ENCODE measurements at regions not wholly inside any gene's neighbourhood (a gene's known extent, or its start where the extent isn't known, plus 50 kb on each side); places are given as distances from the start of the nearest gene placed in this dataset.

GRCh38 chr2:155839991-155840390 lies 492.5 kb downstream of the NR4A2 start:
- DNase-seq: no peak
- TF ChIP-seq, protein P1, sequence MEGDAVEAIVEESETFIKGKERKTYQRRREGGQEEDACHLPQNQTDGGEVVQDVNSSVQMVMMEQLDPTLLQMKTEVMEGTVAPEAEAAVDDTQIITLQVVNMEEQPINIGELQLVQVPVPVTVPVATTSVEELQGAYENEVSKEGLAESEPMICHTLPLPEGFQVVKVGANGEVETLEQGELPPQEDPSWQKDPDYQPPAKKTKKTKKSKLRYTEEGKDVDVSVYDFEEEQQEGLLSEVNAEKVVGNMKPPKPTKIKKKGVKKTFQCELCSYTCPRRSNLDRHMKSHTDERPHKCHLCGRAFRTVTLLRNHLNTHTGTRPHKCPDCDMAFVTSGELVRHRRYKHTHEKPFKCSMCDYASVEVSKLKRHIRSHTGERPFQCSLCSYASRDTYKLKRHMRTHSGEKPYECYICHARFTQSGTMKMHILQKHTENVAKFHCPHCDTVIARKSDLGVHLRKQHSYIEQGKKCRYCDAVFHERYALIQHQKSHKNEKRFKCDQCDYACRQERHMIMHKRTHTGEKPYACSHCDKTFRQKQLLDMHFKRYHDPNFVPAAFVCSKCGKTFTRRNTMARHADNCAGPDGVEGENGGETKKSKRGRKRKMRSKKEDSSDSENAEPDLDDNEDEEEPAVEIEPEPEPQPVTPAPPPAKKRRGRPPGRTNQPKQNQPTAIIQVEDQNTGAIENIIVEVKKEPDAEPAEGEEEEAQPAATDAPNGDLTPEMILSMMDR (IDR thresholded peaks at IDR 0.05): no peak
- TF ChIP-seq POLR2A (IDR thresholded peaks at IDR 0.05): no peak
- H3K27ac ChIP-seq: no peak overlapping the region
- no peaks in the 10 kb centered on the region for H3K9me3 ChIP-seq
- no peaks in the 10 kb centered on the region for H3K36me3 ChIP-seq
- H3K27me3 ChIP-seq: no peaks in the 10 kb centered on the region
- no peaks in the 10 kb centered on the region for H3K4me1 ChIP-seq
- no peak overlapping the region for H3K4me3 ChIP-seq

DNA sequence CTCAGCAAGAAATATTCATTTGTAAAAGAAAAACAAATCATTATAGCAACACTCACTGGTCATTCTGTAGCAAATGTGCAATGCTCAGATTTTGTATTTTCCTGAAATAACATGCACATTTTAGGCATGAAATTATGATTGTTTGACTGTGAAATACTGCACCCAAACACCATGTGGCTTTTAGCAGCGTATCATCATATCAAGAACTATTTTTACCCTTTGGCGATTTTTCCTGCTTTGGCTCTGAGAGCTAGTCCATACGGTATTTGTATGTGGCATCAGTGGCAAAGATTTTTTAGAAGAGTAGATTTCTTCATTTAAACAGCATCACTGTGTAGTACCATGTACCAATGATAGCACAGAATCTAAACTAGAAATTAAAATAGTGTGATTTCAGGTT lies 493.1 kb downstream of the NR4A2 start:
- no peak for TF ChIP-seq POLR2A (IDR thresholded peaks at IDR 0.05)
- TF ChIP-seq, protein P1 (IDR thresholded peaks at IDR 0.05): no peak
- no peaks in the 10 kb centered on the region for H3K4me1 ChIP-seq
- no peaks in the 10 kb centered on the region for H3K9me3 ChIP-seq
- H3K27me3 ChIP-seq: no peaks in the 10 kb centered on the region
- no peak overlapping the region for H3K4me3 ChIP-seq
- H3K27ac ChIP-seq: no peak overlapping the region
- H3K36me3 ChIP-seq: no peaks in the 10 kb centered on the region
- DNase-seq: no peak

- Histone ChIP-seq H3K27ac (no peak overlapping the region), H3K4me1 (no peaks in the 10 kb centered on the region), H3K9me3 (no peaks in the 10 kb centered on the region), H3K4me3 (no peak overlapping the region), H3K27me3 (no peaks in the 10 kb centered on the region), H3K36me3 (no peaks in the 10 kb centered on the region)
- no peak for DNase-seq
- TF ChIP-seq POLR2A (IDR thresholded peaks at IDR 0.05): no peak
- TF ChIP-seq, protein P1 (IDR thresholded peaks at IDR 0.05): no peak
These were observed 496.1 kb downstream of the NR4A2 start for GRCh38 chr2:155836439-155836838.

- no peak for DNase-seq
- H3K9me3 ChIP-seq: no peaks in the 10 kb centered on the region
These were observed 501.5 kb downstream of the NR4A2 start for GRCh38 chr2:155830817-155831579.

DNA sequence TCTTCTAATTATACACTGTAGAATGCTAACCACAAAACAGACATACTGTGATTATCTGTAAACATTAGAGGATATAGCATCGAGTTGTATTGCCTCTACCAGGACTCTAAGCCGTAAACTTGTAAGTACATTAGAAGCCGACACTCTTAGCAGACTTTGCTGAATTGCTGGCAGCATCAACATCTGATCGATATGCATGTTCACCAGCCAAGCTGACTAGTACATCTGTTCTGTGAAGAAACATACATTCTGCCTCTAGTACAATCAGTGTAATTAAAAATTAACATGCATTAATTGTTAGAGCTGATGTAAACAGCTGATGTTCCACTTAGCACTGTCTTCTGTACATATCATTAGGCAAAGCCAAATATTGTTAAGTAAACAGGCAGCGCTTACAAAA lies 502.2 kb downstream of the NR4A2 start:
- H3K36me3 ChIP-seq: no peaks in the 10 kb centered on the region

More at GRCh38 chr2:155830817-155831579, 501.5 kb downstream of the NR4A2 start:
- TF ChIP-seq, protein P1 (IDR thresholded peaks at IDR 0.05): no peak
- no peak for TF ChIP-seq POLR2A (IDR thresholded peaks at IDR 0.05)
- H3K4me3 ChIP-seq: no peak overlapping the region
- H3K27ac ChIP-seq: no peak overlapping the region
- no peaks in the 10 kb centered on the region for H3K36me3 ChIP-seq
- no peaks in the 10 kb centered on the region for H3K27me3 ChIP-seq
- no peaks in the 10 kb centered on the region for H3K4me1 ChIP-seq

More for the DNA sequence above, 502.2 kb downstream of the NR4A2 start:
- no peak overlapping the region for H3K27ac ChIP-seq
- no peak for DNase-seq
- H3K4me1 ChIP-seq: no peaks in the 10 kb centered on the region
- no peak for TF ChIP-seq POLR2A (IDR thresholded peaks at IDR 0.05)
- TF ChIP-seq, protein P1 (IDR thresholded peaks at IDR 0.05): no peak
- no peaks in the 10 kb centered on the region for H3K9me3 ChIP-seq
- H3K27me3 ChIP-seq: no peaks in the 10 kb centered on the region
- no peak overlapping the region for H3K4me3 ChIP-seq

All from Peyer's patch (tissue), 4 donors.